Activated CD4-positive, alpha-beta memory T cell treated with anti-CD3 and anti-CD28 coated beads, Interleukin-2, amount 10 ng/mL, durations not matched to agents 7 days and 5 days (primary cell): ENCODE measurements at regions not wholly inside any gene's neighbourhood (a gene's known extent, or its start where the extent isn't known, plus 50 kb on each side); places are given as distances from the start of the nearest gene placed in this dataset.

Experiments
- CTCF ChIA-PET: fragments of 350-600 bp; sonication (Branson Sonifier 250); formaldehyde crosslinking; loops from one replicate; lab custom pipeline; 2021; ENCODE audit warnings: antibody characterized with exemption, inconsistent platforms; lab: Charles Lee
- POLR2A ChIA-PET: fragments of 350-600 bp; sonication (Branson Sonifier 250); formaldehyde crosslinking; loops from one replicate; lab custom pipeline; 2021; ENCODE audit warnings: antibody characterized with exemption; lab: Charles Lee
- DNase-seq: peaks from one replicate; pipeline ENCODE4 v3.0.0-alpha.2; 2020
- H3K27ac Mint-ChIP-seq: one replicate; pipeline ENCODE4 v1.8.0; 2021; ENCODE audit warnings: mild to moderate bottlenecking, mixed read lengths
- H3K27me3 Mint-ChIP-seq: one replicate; pipeline ENCODE4 v1.8.0; 2021; ENCODE audit warnings: mixed read lengths
- H3K36me3 Mint-ChIP-seq: one replicate; pipeline ENCODE4 v1.8.0; 2021; ENCODE audit warnings: low read depth, mixed read lengths
- H3K4me1 Mint-ChIP-seq: one replicate; pipeline ENCODE4 v1.8.0; 2021; ENCODE audit warnings: mixed read lengths
- H3K4me3 Mint-ChIP-seq: one replicate; pipeline ENCODE4 v1.8.0; 2021; ENCODE audit warnings: mild to moderate bottlenecking, mixed read lengths
- H3K9me3 Mint-ChIP-seq: one replicate; pipeline ENCODE4 v1.8.0; 2021; ENCODE audit warnings: mixed read lengths

DNA sequence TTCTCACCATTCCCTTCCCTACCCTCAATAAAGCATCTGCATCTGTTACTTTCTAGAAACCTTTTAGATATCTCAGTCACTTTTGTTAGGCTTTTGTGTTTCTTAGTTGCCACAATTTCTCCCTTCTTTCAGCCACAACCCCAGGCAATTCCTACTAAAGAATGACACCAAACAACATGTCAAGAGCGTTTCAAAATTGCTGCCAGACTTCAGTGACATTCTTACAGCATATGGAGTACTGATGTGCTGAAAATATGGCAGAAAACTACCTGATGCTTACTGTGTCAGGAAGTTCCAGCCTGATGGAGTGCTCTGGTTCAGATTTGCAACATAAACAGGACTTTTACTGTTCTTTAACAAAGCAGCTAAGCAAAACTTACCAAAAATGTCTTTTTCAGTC, 957.7 kb upstream of the POU3F3 start:
- Mint-ChIP-seq H3K27me3 (no peaks in the 10 kb centered on the region), H3K27ac (no peak overlapping the region), H3K4me1 (no peaks in the 10 kb centered on the region), H3K36me3 (no peaks in the 10 kb centered on the region), H3K4me3 (no peak overlapping the region), H3K9me3 (peaks cover 3% of the 10 kb centered on the region)
- ChIA-PET POLR2A (no interaction called here), CTCF (no interaction called here)
- DNase-seq = no peak

DNA sequence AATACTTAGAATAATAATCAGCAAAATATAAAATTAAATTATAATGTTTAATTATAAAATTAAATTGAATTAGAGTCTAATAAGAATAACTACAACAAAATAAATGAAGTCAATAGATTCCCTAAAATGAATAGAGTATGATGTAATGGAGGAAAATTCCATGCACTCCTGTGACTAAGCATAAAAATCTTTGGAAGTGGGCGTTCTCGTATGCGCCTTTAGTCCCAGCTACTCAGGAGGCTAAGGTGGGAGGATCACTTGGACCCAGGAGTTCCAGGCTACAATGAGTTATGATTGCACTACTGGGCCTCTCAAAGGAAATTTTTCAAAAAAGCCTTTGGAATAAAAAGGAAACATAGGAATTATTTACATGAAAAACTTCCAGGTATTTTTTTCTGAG, 955.4 kb upstream of the POU3F3 start:
- POLR2A ChIA-PET = no interaction called here

DNA sequence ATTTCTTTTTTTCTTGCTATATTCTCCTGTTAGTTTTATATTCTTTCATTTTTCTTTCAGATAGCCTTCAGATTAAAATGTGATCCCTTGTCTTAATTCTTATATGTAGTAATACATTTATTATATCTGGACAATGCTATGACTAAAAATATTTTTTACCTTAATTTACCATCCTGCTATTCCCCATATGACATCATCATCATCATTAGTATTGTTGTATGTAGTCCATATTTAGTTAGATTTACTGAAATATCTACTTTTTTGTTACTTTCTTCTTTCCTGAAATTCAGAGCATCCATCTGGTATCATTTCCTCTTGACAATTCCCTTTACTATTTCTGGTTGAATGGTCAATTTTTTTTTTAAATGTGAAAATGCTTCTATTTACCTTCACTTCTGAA, 951.6 kb upstream of the POU3F3 start:
- CTCF ChIA-PET = no interaction called here
- POLR2A ChIA-PET = no interaction called here
- Mint-ChIP-seq H3K4me1 (no peaks in the 10 kb centered on the region), H3K27me3 (no peaks in the 10 kb centered on the region), H3K9me3 (no peaks in the 10 kb centered on the region), H3K4me3 (no peak overlapping the region), H3K36me3 (no peaks in the 10 kb centered on the region), H3K27ac (no peak overlapping the region)
- no peak for DNase-seq

More for the DNA sequence above, 955.4 kb upstream of the POU3F3 start:
- no peaks in the 10 kb centered on the region for H3K9me3 Mint-ChIP-seq
- no peaks in the 10 kb centered on the region for H3K27me3 Mint-ChIP-seq
- CTCF ChIA-PET = no interaction called here
- no peak overlapping the region for H3K27ac Mint-ChIP-seq
- no peaks in the 10 kb centered on the region for H3K4me1 Mint-ChIP-seq
- H3K4me3 Mint-ChIP-seq = no peak overlapping the region
- no peaks in the 10 kb centered on the region for H3K36me3 Mint-ChIP-seq
- DNase-seq = no peak

DNA sequence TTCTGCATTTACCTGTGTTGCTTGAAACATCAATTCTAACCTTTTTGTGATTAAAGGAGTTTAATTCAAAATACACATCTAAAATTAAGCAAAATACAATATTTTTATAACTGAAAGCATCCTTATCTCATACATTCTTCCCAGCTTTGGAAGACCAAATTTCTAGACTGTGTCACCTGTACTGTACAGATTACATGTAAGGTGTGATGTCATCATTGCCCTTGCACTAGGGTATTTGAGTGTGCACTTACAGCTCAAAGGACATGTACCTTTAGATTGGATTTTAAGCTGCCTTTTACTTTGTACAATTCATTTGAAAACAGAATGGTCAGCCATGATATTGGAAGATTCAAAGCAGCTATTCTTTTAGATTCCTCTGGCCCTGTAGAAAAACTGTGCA, 932.8 kb upstream of the POU3F3 start:
- no peak for DNase-seq
- CTCF ChIA-PET = no interaction called here
- H3K4me1 Mint-ChIP-seq = no peaks in the 10 kb centered on the region

DNA sequence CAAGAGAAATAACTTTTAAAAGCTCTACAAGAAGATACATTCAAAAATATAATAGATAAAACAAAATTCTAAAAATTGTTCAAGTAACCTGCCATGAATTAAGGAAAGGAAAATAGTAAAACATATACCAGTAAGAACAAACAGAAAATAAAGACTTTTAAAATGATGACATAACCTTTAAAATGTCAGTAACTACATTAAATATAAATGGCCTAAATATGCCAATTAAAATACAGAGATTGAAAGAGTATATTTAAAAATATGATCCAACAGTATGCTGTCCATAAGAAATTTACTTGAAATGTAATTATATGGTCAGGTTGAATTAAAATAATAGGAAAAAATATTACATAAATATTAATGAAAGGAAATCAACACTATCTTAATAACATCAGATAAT, 911.7 kb upstream of the POU3F3 start:
- H3K9me3 Mint-ChIP-seq = peaks cover 7% of the 10 kb centered on the region
- H3K4me3 Mint-ChIP-seq = no peak overlapping the region
- ChIA-PET POLR2A (no interaction called here), CTCF (no interaction called here)
- H3K27me3 Mint-ChIP-seq = no peaks in the 10 kb centered on the region
- H3K4me1 Mint-ChIP-seq = no peaks in the 10 kb centered on the region
- no peaks in the 10 kb centered on the region for H3K36me3 Mint-ChIP-seq
- no peak for DNase-seq
- no peak overlapping the region for H3K27ac Mint-ChIP-seq

More for the DNA sequence above, 932.8 kb upstream of the POU3F3 start:
- H3K9me3 Mint-ChIP-seq = peaks cover 16% of the 10 kb centered on the region
- H3K36me3 Mint-ChIP-seq = no peaks in the 10 kb centered on the region
- no peaks in the 10 kb centered on the region for H3K27me3 Mint-ChIP-seq
- POLR2A ChIA-PET = no interaction called here
- H3K27ac Mint-ChIP-seq = no peak overlapping the region
- no peak overlapping the region for H3K4me3 Mint-ChIP-seq

DNA sequence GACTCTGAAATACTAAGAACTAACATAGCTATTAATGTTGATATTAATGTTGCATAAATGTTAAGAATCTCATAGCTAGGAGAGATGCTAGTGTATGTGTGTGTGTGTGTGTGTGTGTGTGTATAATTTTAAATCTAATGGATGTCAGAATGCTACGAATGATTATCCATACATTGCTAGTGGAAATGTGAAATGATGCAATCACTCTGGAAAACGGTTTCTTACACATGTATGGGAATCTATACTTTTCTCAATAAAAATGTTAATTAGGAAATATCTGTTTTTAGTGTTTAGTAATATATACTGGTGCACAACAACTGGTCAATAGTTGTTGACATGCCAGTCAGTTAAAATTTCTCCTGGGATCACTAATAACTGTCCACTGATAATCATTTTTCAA, 908.8 kb upstream of the POU3F3 start:
- H3K4me3 Mint-ChIP-seq = no peak overlapping the region
- peaks cover 7% of the 10 kb centered on the region for H3K9me3 Mint-ChIP-seq
- H3K4me1 Mint-ChIP-seq = no peaks in the 10 kb centered on the region
- no peak for DNase-seq
- H3K27me3 Mint-ChIP-seq = no peaks in the 10 kb centered on the region
- ChIA-PET CTCF (no interaction called here), POLR2A (no interaction called here)
- no peaks in the 10 kb centered on the region for H3K36me3 Mint-ChIP-seq
- H3K27ac Mint-ChIP-seq = no peak overlapping the region

DNA sequence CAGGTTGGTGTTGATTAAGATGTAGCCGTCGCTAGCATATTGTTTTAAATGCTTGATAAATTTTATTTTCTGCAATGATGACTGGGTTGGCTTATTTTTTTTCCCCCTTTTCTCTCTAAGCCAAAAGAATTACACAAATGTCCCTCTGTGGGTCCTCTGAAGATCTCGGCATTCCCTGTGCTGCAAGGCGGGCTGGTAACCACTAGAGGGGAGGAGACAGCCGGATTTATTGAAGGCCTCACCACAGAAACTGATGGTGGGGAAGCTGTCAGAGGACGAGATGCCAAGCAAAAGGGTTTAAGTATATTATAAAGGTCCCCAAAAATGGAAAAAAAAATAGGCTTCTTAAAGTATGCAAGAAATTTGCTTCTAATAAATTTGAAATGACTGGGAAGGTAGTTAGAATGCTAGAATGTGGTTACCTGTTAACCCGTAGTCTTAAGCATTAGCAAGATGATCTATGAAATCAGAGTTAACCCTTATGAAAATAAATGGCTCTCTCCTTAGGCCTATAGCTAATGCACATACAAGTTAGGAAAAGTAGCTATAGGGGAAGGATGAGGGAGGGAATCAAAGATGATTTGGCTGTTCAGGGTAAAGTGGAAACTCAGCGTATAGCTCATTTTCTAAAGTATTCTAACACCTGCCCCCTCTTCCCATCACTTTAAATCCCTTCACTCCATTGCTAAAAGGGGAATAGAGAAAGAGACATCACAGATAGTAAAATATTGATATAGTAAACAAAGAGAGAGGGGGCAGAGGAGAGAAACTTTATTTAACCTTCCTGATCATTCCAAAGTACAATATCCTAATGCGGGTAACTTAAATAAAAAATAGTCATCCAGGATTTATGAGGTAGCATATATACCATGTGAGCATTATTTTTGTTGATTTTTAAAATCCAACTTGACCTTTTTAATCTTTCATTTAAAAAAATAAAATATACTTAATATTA, 894.5 kb upstream of the POU3F3 start:
- Mint-ChIP-seq H3K27ac (no peak overlapping the region), H3K27me3 (no peaks in the 10 kb centered on the region), H3K36me3 (no peaks in the 10 kb centered on the region), H3K4me1 (no peaks in the 10 kb centered on the region), H3K9me3 (peaks cover 8% of the 10 kb centered on the region), H3K4me3 (no peak overlapping the region)
- no peak for DNase-seq
- ChIA-PET POLR2A (no interaction called here), CTCF (interaction anchor here (1.0 kb wide), 1 partner anchor 890 kb away, joined by 3 read pairs; no protein-coding TSS in a partner anchor)

DNA sequence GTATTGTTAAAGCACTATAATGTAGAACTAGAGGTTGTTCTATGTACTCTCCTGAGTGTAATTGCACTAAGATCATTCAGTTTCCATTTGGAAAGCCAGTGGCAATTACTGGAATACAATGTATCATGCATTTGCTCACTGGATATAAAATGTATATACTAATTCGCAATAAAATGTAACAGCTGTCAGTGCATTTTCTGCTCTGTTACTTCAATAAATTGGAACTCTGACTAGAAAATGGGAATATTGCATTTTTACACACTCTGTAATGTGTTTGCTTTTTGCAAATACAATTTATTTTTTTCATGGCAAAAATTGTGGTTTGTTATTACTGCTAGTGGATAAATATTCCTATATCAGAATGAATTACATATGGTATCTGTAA, 893.8 kb upstream of the POU3F3 start:
- no peak for DNase-seq
- POLR2A ChIA-PET = no interaction called here

DNA sequence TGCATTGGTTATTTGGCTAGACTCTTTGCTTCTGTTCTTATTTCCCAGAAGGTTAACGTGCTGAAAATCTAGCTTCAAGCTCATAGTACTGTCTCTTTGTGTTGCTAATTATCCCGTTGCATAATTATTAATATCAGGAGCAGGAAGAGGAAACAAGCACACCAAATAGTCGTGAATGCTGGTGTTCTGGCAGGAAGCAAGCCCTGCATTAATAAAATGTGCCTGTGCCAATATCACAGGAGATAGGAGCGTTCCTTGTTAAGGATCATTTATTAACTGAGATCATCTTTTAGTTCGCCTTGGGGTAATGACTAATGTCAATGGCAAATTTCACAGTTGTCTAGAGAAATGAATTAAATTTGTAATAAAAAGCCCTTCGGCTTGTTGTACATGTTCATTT, 893.0 kb upstream of the POU3F3 start:
- Mint-ChIP-seq H3K4me3 (no peak overlapping the region), H3K36me3 (no peaks in the 10 kb centered on the region), H3K27me3 (no peaks in the 10 kb centered on the region), H3K9me3 (peaks cover 8% of the 10 kb centered on the region), H3K27ac (no peak overlapping the region), H3K4me1 (no peaks in the 10 kb centered on the region)
- POLR2A ChIA-PET = no interaction called here
- DNase-seq = no peak
- CTCF ChIA-PET = no interaction called here

More for the DNA sequence above, 893.8 kb upstream of the POU3F3 start:
- CTCF ChIA-PET = no interaction called here
- H3K4me3 Mint-ChIP-seq = no peak overlapping the region
- H3K36me3 Mint-ChIP-seq = no peaks in the 10 kb centered on the region
- no peaks in the 10 kb centered on the region for H3K4me1 Mint-ChIP-seq
- H3K27ac Mint-ChIP-seq = no peak overlapping the region
- no peaks in the 10 kb centered on the region for H3K27me3 Mint-ChIP-seq
- peaks cover 8% of the 10 kb centered on the region for H3K9me3 Mint-ChIP-seq

DNA sequence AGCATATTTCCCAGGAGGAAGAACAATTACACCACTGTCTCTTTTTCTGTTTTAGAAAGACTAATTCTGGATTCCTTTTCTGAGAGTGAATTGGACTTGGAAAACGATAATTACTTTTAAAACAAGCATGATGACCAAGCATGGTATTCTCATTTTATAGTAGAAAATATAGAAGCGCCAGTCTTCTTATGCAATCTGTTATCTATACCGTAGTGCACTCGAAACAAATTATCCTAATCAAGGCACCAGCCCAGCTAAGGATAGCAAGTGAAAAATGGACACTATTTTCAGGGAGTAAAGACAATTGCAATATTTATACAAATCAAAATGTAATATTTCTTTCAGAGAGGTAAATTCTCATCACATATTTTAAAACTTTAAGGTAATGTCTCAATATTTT, 892.1 kb upstream of the POU3F3 start:
- Mint-ChIP-seq H3K27me3 (no peaks in the 10 kb centered on the region), H3K4me1 (no peaks in the 10 kb centered on the region), H3K4me3 (no peak overlapping the region), H3K27ac (no peak overlapping the region), H3K9me3 (peaks cover 5% of the 10 kb centered on the region), H3K36me3 (no peaks in the 10 kb centered on the region)
- POLR2A ChIA-PET = no interaction called here
- CTCF ChIA-PET = no interaction called here
- no peak for DNase-seq

DNA sequence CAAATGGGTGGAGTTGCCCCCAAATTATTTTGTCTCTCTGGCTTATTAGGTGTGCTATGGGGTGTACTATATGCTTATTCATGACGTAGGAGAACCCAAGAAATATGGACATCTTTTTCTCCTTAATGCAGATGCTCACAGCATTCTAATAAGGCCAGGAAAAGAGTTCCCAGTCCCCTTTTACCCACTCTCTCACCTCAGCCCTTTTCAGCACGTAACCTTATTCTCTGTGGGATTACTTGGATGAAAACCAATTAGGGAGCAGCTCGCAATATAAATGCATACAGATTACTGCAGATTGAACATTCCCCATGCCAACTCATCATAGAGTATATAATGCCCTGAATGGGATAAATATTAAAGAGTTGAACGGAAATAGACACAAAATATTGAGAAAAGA, 891.2 kb upstream of the POU3F3 start:
- no peaks in the 10 kb centered on the region for H3K36me3 Mint-ChIP-seq
- no peaks in the 10 kb centered on the region for H3K27me3 Mint-ChIP-seq
- ChIA-PET CTCF (no interaction called here), POLR2A (no interaction called here)
- no peak overlapping the region for H3K27ac Mint-ChIP-seq
- no peak overlapping the region for H3K4me3 Mint-ChIP-seq
- no peaks in the 10 kb centered on the region for H3K4me1 Mint-ChIP-seq
- no peak for DNase-seq
- peaks cover 5% of the 10 kb centered on the region for H3K9me3 Mint-ChIP-seq

DNA sequence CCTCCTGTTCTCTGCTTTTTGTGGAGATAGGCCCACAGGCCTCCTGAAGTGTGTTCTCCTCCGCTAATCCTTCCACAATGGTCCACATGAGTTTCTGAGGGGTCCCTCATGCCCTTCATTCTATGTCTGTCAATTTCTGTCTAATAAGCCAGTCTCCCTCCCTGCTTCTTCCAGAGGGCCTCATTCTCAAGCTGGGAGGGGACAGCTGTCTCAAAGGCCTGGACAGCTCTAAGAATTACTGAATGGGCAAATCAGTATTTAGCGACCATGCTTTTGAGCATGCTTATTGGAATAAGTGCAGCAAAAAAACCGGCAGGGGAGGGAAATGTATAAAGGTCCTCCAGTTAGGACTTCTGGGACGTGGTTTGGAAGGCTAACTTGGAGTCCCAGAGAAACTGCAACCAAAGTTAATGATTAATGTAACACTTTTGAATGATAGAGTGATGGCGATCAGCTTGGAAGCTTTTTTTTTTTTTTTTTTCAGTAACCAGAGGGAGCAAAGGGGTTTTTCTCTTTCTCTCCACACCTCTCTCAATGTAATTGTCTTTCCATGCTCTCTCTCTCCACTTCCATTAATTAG, 890.7 kb upstream of the POU3F3 start:
- Mint-ChIP-seq H3K4me1 (no peaks in the 10 kb centered on the region), H3K36me3 (no peaks in the 10 kb centered on the region), H3K27ac (no peak overlapping the region), H3K9me3 (peaks cover 5% of the 10 kb centered on the region), H3K27me3 (no peaks in the 10 kb centered on the region), H3K4me3 (no peak overlapping the region)
- POLR2A ChIA-PET = no interaction called here
- no peak for DNase-seq
- CTCF ChIA-PET = no interaction called here

DNA sequence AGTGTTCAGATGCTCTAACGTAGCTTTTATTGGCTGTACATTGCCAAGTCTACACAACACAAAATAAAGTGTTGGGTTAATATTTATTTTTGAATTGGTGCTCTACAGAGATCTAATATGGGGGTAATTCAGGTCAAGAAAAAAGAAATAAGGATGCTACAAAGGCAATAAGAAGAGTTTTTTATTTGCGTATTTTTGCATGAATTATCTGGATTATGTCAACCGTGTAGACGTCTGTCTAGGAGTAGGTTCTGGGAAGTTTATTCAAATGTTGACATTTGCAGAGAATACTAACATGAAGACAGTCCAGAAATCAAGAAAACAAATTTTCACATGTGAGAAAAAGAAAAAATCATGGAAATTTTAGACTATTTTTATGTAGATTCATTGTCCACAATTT, 876.7 kb upstream of the POU3F3 start:
- H3K27ac Mint-ChIP-seq = no peak overlapping the region
- no peaks in the 10 kb centered on the region for H3K9me3 Mint-ChIP-seq
- H3K27me3 Mint-ChIP-seq = no peaks in the 10 kb centered on the region
- ChIA-PET POLR2A (no interaction called here), CTCF (no interaction called here)
- DNase-seq = no peak
- H3K4me3 Mint-ChIP-seq = no peak overlapping the region
- no peaks in the 10 kb centered on the region for H3K4me1 Mint-ChIP-seq
- H3K36me3 Mint-ChIP-seq = no peaks in the 10 kb centered on the region

DNA sequence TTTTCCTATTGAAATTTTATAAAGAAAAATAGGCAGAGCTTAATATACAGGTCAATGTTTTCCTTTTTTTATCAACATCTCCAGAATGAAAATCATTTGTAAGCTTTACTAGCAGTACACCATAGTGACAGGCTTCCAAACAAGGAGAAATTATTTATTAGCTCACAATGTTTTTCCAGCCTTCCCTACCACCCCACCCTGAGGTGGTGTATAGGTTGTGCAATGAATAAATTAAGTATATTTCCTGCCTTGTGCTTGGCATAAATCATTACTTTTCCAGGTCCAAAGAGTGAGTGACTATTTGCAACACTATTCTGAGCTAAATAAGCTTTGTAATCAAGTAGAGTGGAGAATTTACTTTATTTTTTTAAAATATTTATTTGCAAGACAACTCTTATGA, 876.2 kb upstream of the POU3F3 start:
- POLR2A ChIA-PET = no interaction called here
- Mint-ChIP-seq H3K27ac (no peak overlapping the region), H3K4me1 (no peaks in the 10 kb centered on the region), H3K27me3 (no peaks in the 10 kb centered on the region), H3K9me3 (no peaks in the 10 kb centered on the region), H3K4me3 (no peak overlapping the region), H3K36me3 (no peaks in the 10 kb centered on the region)
- CTCF ChIA-PET = no interaction called here
- no peak for DNase-seq
